ENCODE measurements at regions not wholly inside any gene's neighbourhood (a gene's known extent, or its start where the extent isn't known, plus 50 kb on each side); places are given as distances from the start of the nearest gene placed in this dataset.

- DNase-seq (ENCODE audit: low spot score) = no peak
Measured at GRCh38 chr14:98368916-98369315, 903.1 kb downstream of the BCL11B start.

GRCh38 chr14:98369344-98369743 is 902.7 kb downstream of the BCL11B start:
- no peak for DNase-seq (ENCODE audit: low spot score)

GRCh38 chr14:98370352-98370751 is 901.6 kb downstream of the BCL11B start:
- DNase-seq (ENCODE audit: low spot score) = no peak

GRCh38 chr14:98371141-98371540 is 900.9 kb downstream of the BCL11B start:
- DNase-seq (ENCODE audit: low spot score) = no peak

- no peak for DNase-seq (ENCODE audit: low spot score)
Measured at GRCh38 chr14:98374136-98374535, 897.9 kb downstream of the BCL11B start.

GRCh38 chr14:98375566-98375965 is 896.4 kb downstream of the BCL11B start:
- DNase-seq (ENCODE audit: low spot score) = no peak

- DNase-seq (ENCODE audit: low spot score) = no peak
Measured at GRCh38 chr14:98379830-98380229, 892.2 kb downstream of the BCL11B start.

GRCh38 chr14:98382662-98383061 is 889.3 kb downstream of the BCL11B start:
- DNase-seq (ENCODE audit: low spot score) = no peak

- DNase-seq (ENCODE audit: low spot score) = no peak
Measured at GRCh38 chr14:98385851-98386250, 886.1 kb downstream of the BCL11B start.

GRCh38 chr14:98391061-98391460 is 880.9 kb downstream of the BCL11B start:
- no peak for DNase-seq (ENCODE audit: low spot score)

- DNase-seq (ENCODE audit: low spot score) = no peak
Measured at GRCh38 chr14:98393527-98393926, 878.5 kb downstream of the BCL11B start.

GRCh38 chr14:98404811-98405210 is 867.2 kb downstream of the BCL11B start:
- DNase-seq (ENCODE audit: low spot score) = no peak

GRCh38 chr14:98408024-98408555 is 863.9 kb downstream of the BCL11B start:
- DNase-seq (ENCODE audit: low spot score) = peak; percentile 53

GRCh38 chr14:98408713-98409112 is 863.3 kb downstream of the BCL11B start:
- no peak for DNase-seq (ENCODE audit: low spot score)

GRCh38 chr14:98411154-98411553 is 860.8 kb downstream of the BCL11B start:
- no peak for DNase-seq (ENCODE audit: low spot score)

- no peak for DNase-seq (ENCODE audit: low spot score)
Measured at GRCh38 chr14:98412431-98412830, 859.6 kb downstream of the BCL11B start.

GRCh38 chr14:98415766-98416165 is 856.2 kb downstream of the BCL11B start:
- DNase-seq (ENCODE audit: low spot score) = no peak

GRCh38 chr14:98417001-98417400 is 855.0 kb downstream of the BCL11B start:
- no peak for DNase-seq (ENCODE audit: low spot score)

GRCh38 chr14:98428483-98428994 is 843.5 kb downstream of the BCL11B start:
- no peak for DNase-seq (ENCODE audit: low spot score)

GRCh38 chr14:98433436-98433835 is 838.6 kb downstream of the BCL11B start:
- DNase-seq (ENCODE audit: low spot score) = no peak

- no peak for DNase-seq (ENCODE audit: low spot score)
Measured at GRCh38 chr14:98437113-98437512, 834.9 kb downstream of the BCL11B start.

GRCh38 chr14:98444077-98444476 is 827.9 kb downstream of the BCL11B start:
- no peak for DNase-seq (ENCODE audit: low spot score)

- DNase-seq (ENCODE audit: low spot score) = no peak
Measured at GRCh38 chr14:98445718-98446117, 826.3 kb downstream of the BCL11B start.

GRCh38 chr14:98446508-98446907 is 825.5 kb downstream of the BCL11B start:
- no peak for DNase-seq (ENCODE audit: low spot score)

GRCh38 chr14:98456231-98456630 is 815.8 kb downstream of the BCL11B start:
- no peak for DNase-seq (ENCODE audit: low spot score)
